ENCODE measurements at regions not wholly inside any gene's neighbourhood (a gene's known extent, or its start where the extent isn't known, plus 50 kb on each side); places are given as distances from the start of the nearest gene placed in this dataset.

GRCh38 chr14:43540948-43541347 is 966.1 kb downstream of the FSCB start:
- TF ChIP-seq CTCF (IDR thresholded peaks at IDR 0.05) (no peak), POLR2AphosphoS5 (IDR thresholded peaks at IDR 0.05) (no peak), EP300 (IDR thresholded peaks at IDR 0.05) (no peak)

All from gastroesophageal sphincter (tissue), 3 donors.